ENCODE measurements at regions not wholly inside any gene's neighbourhood (a gene's known extent, or its start where the extent isn't known, plus 50 kb on each side); places are given as distances from the start of the nearest gene placed in this dataset.
A peak's percentile ranks its signal among the peaks of the same experiment; 100 is the strongest.
"Not testable (repeated sequence)": the region's sequence is repeated elsewhere in the genome, so short reads cannot be mapped to it uniquely, and the experiment has no call there.

GRCh38 chrX:104513162-104513561, 52.8 kb upstream of the IL1RAPL2 start:
- DNase-seq, result no peak

DNA sequence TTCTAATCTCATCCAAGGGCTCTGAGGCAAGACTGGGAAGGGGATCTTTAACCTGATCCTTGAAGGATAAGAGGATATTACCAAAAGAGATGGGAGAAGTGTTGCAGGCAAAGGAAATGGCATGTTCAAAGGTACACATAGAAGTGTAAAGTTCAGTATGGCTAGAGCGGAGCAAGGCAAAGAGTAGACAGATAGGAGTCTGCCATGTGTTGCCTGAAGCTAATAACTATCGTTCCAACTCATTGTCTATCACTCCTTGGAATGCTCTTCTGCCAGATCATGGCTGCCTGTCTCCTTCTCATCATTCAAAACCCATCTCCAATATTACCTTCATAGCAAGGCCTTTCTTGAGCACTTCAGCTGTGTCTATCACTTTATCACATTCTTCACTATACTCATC, 55.2 kb upstream of the IL1RAPL2 start:
- DNase-seq, result no peak

- no peak for DNase-seq
These were observed 63.5 kb upstream of the IL1RAPL2 start for GRCh38 chrX:104502460-104502859.

DNA sequence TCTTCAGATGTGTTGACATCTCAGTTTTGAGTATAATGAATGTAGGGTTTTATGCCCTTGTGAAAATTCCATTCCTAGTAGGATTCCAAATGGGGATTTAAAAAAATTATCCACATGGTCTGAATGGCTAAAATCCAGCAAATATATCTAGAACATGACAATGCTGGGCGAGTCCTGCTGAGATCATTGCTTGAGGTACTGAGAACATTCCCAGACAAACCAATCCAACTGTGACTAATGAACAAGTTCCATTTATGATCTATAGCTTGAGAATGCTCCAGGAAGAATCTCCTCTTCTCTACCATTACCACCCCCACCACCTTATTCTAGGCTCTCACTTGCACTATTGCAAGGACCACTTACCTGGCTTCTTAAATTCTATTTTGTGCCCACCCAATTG, 77.2 kb upstream of the IL1RAPL2 start:
- no peak for DNase-seq

DNA sequence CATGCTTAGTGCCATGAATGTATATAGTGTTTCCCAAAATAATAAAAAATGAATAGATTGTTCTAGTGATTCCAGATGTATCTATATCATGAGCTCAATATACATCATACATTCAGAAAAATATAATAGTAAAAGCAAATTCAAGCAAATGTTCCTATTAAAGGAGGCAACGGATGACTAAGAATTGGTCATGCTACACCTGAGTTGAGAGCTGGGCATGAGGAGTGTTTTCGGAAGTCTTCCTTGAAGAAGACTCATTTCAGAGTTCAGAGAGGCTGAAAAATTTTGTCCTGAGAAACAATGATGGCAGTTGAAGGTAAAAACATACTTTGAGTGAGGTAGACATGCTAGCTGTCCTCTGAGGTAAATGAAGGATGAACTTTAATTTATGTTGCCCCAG, 79.3 kb upstream of the IL1RAPL2 start:
- DNase-seq, result no peak

GRCh38 chrX:104482757-104483156, 83.2 kb upstream of the IL1RAPL2 start:
- peak in 1 of 2 experiments; percentile 22 for DNase-seq

GRCh38 chrX:104469771-104470170, 96.2 kb upstream of the IL1RAPL2 start:
- DNase-seq, result no peak

DNA sequence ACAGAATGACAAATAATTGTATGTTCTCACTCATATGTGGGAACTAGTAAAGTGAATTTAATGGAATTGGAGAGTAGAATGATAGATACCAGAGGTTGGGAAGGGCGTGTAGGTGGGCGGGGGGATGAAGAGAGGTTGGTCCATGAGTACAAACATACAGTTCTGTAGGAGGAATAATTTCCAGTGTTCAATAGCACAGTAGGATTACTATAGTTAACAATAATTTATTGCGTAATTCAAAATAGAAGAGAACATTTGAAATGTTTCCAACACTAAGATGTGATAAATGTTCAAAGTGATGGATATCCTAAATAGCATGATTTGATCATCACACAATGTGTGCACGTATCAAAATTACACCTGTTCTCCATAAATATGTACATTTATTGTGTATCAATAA, 106.2 kb upstream of the IL1RAPL2 start:
- no peak for DNase-seq

GRCh38 chrX:104457130-104457529, 108.9 kb upstream of the IL1RAPL2 start:
- not testable (repeated sequence) for DNase-seq

- no peak for DNase-seq
These were observed 115.7 kb upstream of the IL1RAPL2 start for GRCh38 chrX:104450316-104450715.

DNA sequence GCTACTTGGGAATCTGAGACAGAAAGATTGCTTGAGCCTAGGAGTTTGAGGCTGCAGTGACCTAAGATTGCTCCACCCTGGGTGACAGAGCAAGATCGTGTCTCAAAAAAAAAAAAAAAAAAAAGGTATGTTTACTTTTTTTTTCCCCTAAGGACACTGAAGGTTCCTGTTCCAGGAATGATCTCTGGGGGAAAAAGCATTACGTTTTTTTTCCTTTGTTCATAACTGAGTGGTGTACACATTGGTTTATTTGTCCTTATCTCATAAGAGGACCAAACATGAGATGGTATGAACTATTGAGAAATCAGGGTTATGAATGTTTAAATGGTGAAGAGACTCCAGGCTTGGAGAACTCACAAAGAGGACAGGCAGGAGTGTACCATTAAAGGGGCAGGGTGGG, 120.4 kb upstream of the IL1RAPL2 start:
- no peak for DNase-seq

- no peak for DNase-seq
These were observed 130.8 kb upstream of the IL1RAPL2 start for GRCh38 chrX:104435249-104435648.

DNA sequence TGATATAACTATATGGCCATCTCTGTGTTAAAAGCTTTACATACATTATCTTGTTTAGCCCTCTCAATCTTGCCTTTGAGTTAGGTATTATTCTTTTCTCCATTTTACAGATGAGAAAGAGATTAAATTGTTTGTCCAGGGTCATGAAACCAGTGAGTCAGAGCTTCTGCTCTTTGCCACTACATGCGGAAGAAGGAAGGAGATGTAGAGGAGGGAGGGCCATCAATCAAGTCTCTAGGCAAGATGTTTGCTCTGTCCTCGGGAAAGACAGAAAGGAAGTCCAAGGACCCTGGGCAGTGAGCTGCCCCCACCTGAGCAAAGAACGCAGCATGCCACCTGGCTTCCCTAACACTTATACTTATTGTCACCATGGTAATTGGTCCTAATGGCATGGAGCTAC, 133.7 kb upstream of the IL1RAPL2 start:
- DNase-seq, result no peak

GRCh38 chrX:104430742-104431119, 135.3 kb upstream of the IL1RAPL2 start:
- no peak for DNase-seq

GRCh38 chrX:104430072-104430741, 135.8 kb upstream of the IL1RAPL2 start:
- no peak for DNase-seq

DNA sequence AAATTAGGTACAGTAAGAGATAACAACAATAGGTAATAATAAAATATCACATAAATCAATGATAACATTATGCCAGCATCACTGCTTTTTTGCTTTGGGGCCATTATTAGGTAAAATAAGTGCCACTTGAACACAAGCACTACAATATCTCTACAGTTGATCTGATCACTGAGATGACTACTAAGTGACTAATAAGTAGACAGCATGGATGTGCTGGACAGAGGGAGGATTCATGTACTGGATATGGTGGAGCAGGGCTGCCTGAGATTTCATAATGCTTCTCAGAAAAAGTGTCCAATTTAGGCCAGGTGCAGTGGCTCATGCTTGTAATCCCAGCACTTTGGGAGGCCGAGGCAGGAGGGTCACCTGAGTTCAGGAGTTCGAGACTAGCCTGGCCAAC, 137.8 kb upstream of the IL1RAPL2 start:
- no peak for DNase-seq

- no peak for DNase-seq
These were observed 138.3 kb upstream of the IL1RAPL2 start for GRCh38 chrX:104427693-104428092.

- no peak for DNase-seq
These were observed 138.9 kb upstream of the IL1RAPL2 start for GRCh38 chrX:104427073-104427472.

GRCh38 chrX:104420907-104421306, 145.1 kb upstream of the IL1RAPL2 start:
- peak; percentile 72 to 78 for DNase-seq

DNA sequence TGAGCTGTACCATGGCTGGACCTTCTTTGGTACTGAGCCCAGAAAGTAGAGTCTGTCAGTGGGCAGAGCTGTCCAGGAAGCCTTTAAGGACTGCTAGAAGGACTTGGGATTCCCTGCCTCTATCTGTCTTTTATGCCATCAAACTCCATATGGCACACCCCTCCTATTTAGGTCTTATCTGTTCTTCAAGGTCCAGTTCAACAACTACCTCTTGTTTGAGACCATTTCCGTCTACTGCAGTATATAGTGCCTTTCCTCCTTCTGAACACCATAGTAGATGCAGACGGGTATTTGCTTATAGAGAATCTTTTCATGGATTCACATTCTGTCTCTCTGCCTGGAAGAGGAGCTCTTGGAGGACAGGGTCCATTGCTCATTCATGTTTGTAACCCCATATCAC, 146.1 kb upstream of the IL1RAPL2 start:
- DNase-seq, result no peak

DNA sequence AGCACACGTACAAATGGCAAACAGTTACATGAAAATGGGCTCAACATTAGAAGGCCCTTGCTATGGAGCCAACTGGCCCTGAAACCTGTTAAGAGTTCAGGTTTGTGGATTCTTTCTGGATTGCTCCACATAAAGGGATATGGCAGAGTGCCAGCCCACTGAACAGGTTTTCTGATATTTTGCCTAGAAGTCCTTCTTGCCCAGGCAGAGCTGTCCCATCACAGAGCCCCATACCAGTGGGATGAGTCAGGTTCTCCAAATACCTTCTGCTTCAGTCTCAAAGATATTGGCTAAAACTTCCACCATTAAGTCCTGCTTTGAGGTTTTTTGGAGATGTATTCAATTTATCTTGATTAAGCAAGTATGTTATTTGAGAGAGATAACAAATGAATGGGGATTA, 146.8 kb upstream of the IL1RAPL2 start:
- DNase-seq, result no peak

GRCh38 chrX:104411800-104412199, 154.2 kb upstream of the IL1RAPL2 start:
- no peak for DNase-seq

DNA sequence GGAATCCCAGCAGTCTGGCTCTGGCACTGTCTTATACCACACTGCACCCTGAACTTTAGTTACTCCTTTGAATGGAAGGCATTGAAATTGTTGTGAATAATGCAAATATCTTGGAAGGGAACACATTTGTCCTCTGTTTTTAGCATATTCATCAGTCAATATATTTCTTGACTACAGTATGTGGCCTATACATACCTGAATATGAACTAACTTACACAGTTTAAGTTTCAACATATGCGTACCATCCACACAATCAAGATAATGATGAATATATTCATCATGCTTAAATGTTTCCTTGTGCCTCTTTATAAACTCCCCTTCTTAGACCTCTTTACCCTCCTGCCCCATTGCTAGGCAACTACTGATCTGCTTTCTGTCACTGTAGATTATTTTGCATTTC, 145.7 kb upstream of the ESX1 start:
- DNase-seq, result no peak

GRCh38 chrX:104392350-104392749, 137.6 kb upstream of the ESX1 start:
- DNase-seq, result no peak

- DNase-seq, result no peak
These were observed 137.2 kb upstream of the ESX1 start for GRCh38 chrX:104391906-104392305.

- no peak for DNase-seq
These were observed 122.2 kb upstream of the ESX1 start for GRCh38 chrX:104376937-104377336.

All from NCI-H526 (cell line).